ENCODE measurements at regions not wholly inside any gene's neighbourhood (a gene's known extent, or its start where the extent isn't known, plus 50 kb on each side); places are given as distances from the start of the nearest gene placed in this dataset.

- TF ChIP-seq EP300 (IDR thresholded peaks at IDR 0.05): no peak
- TF ChIP-seq CTCF (IDR thresholded peaks at IDR 0.05): no peak
- no peak for TF ChIP-seq POLR2A (IDR thresholded peaks at IDR 0.05)
These were observed 182.3 kb downstream of the IRX2 start for GRCh38 chr5:2569176-2569575.

All from ovary (tissue), 3 donors.